HEK293 (cell line): ENCODE measurements at regions not wholly inside any gene's neighbourhood (a gene's known extent, or its start where the extent isn't known, plus 50 kb on each side); places are given as distances from the start of the nearest gene placed in this dataset.

ENCODE experiments used
- CTCF ChIA-PET: fragments of 350-600 bp; formaldehyde crosslinking; extraction: SDS; loops from one replicate; lab custom pipeline; 2021; ENCODE audit warnings: antibody characterized with exemption; lab: Yijun Ruan, JAX
- POLR2A ChIA-PET: fragments of 300-600 bp; formaldehyde crosslinking; extraction: SDS; loops from one replicate; lab custom pipeline; 2020; ENCODE audit warnings: antibody characterized with exemption, inconsistent platforms; lab: Yijun Ruan, JAX
- H3K27ac ChIP-seq: fragments of 200-500 bp; sonication (Bioruptor generic); 2 replicates; pipeline ENCODE4 v1.5.1; 2014; ENCODE audit warnings: low read depth, low read length, control low read depth, inconsistent platforms; ENCODE audit errors: extremely low read depth
- H3K36me3 ChIP-seq, 2 experiments: fragments of 200-500 bp in 1 of 2; sonication (Bioruptor generic) in 1 of 2; 1 replicate in 1 of 2; 2 replicates in 1 of 2; pipeline ENCODE4 v1.5.1; 2014 to 2017; ENCODE audit warnings: inconsistent platforms in 2 of 2, low read length in 2 of 2; ENCODE audit not compliant: control insufficient read depth in 2 of 2, insufficient read depth in 1 of 2
- H3K4me1 ChIP-seq: fragments of 200-500 bp; sonication (Bioruptor generic); 2 replicates; pipeline ENCODE4 v1.5.1; 2014; ENCODE audit warnings: mild to moderate bottlenecking, low read length, inconsistent platforms; ENCODE audit not compliant: control insufficient read depth, insufficient read depth
- H3K4me3 ChIP-seq: 2 replicates; pipeline ENCODE4 v1.5.1; 2011; ENCODE audit warnings: low read depth, mild to moderate bottlenecking, control low read depth, low read length, moderate library complexity
- H3K9me3 ChIP-seq: fragments of 200-500 bp; sonication (Bioruptor generic); 2 replicates; pipeline ENCODE4 v1.5.1; 2014; ENCODE audit warnings: low read depth, low read length, inconsistent platforms; ENCODE audit not compliant: control insufficient read depth, insufficient read depth
- HIC1 ChIP-seq: fragments of 450-650 bp; formaldehyde crosslinking; IDR thresholded peaks from 2 replicates; pipeline ENCODE4 v1.5.1; 2016; ENCODE audit warnings: missing biosample characterization, missing genetic modification characterization
- INSM2 ChIP-seq: fragments of 450-650 bp; formaldehyde crosslinking; IDR thresholded peaks from 2 replicates; pipeline ENCODE4 v1.5.1; 2016; ENCODE audit warnings: missing biosample characterization, missing genetic modification characterization
- PRDM6 ChIP-seq: fragments of 450-650 bp; formaldehyde crosslinking; IDR thresholded peaks from 2 replicates; pipeline ENCODE4 v1.5.1; 2017; ENCODE audit warnings: missing biosample characterization, missing genetic modification characterization
- TSHZ1 ChIP-seq: fragments of 450-650 bp; formaldehyde crosslinking; IDR thresholded peaks from 2 replicates; pipeline ENCODE4 v1.5.1; 2016; ENCODE audit warnings: missing biosample characterization, missing genetic modification characterization, borderline replicate concordance
- ZBTB21 ChIP-seq: fragments of 450-650 bp; formaldehyde crosslinking; IDR thresholded peaks from 2 replicates; pipeline ENCODE4 v1.5.1; 2017; ENCODE audit warnings: missing biosample characterization, missing genetic modification characterization
- ZBTB8A ChIP-seq: fragments of 450-650 bp; formaldehyde crosslinking; IDR thresholded peaks from 2 replicates; pipeline ENCODE4 v1.5.1; 2016; ENCODE audit warnings: missing biosample characterization, missing genetic modification characterization
- ZNF175 ChIP-seq: fragments of 450-650 bp; formaldehyde crosslinking; IDR thresholded peaks from 2 replicates; pipeline ENCODE4 v1.5.1; 2016; ENCODE audit warnings: missing biosample characterization, missing genetic modification characterization
- ZNF26 ChIP-seq: fragments of 450-650 bp; formaldehyde crosslinking; IDR thresholded peaks from 2 replicates; pipeline ENCODE4 v1.5.1; 2016; ENCODE audit warnings: missing biosample characterization, missing genetic modification characterization
- ZNF280C ChIP-seq: fragments of 450-650 bp; formaldehyde crosslinking; IDR thresholded peaks from 2 replicates; pipeline ENCODE4 v1.5.1; 2016; ENCODE audit warnings: missing biosample characterization, missing genetic modification characterization
- ZNF621 ChIP-seq: fragments of 450-650 bp; formaldehyde crosslinking; IDR thresholded peaks from 2 replicates; pipeline ENCODE4 v1.5.1; 2017; ENCODE audit warnings: missing biosample characterization, missing genetic modification characterization
- ZSCAN23 ChIP-seq: fragments of 450-650 bp; formaldehyde crosslinking; IDR thresholded peaks from 2 replicates; pipeline ENCODE4 v1.5.1; 2016; ENCODE audit warnings: missing biosample characterization, missing genetic modification characterization

- ChIA-PET POLR2A (no interaction called here), CTCF (interaction anchor here (1.0 kb wide), 1 partner anchor 83 kb away, joined by 6 read pairs; no protein-coding TSS in a partner anchor)
- Histone ChIP-seq H3K4me1 (peaks cover 3% of the 10 kb centered on the region; the same call in 1 of the 2 replicates), H3K36me3 (no peaks in the 10 kb centered on the region), H3K27ac (no peak overlapping the region), H3K4me3 (no peak overlapping the region), H3K9me3 (no peaks in the 10 kb centered on the region)
- TF ChIP-seq INSM2 (tag by site-specific recombination) (no peak), HIC1 (no peak)
- TF ChIP-seq, all 188 proteins: peak for 0
Measured at GRCh38 chr6:146908786-146909185, 295.4 kb upstream of the STXBP5 start.

- ChIA-PET POLR2A (no interaction called here), CTCF (interaction anchor here (0.8 kb wide), 1 partner anchor 432 kb away, joined by 3 read pairs; no protein-coding TSS in a partner anchor)
- H3K36me3 ChIP-seq = no peaks in the 10 kb centered on the region
- H3K27ac ChIP-seq = no peak overlapping the region
- H3K9me3 ChIP-seq = no peaks in the 10 kb centered on the region
- H3K4me3 ChIP-seq = no peak overlapping the region
- peaks cover 6% of the 10 kb centered on the region for H3K4me1 ChIP-seq
- TF ChIP-seq ZNF621 (tag by site-specific recombination) (no peak), TSHZ1 (no peak), ZBTB21 (tag by site-specific recombination) (no peak)
- TF ChIP-seq, all 188 proteins: peak for 0
Measured at GRCh38 chr6:146909376-146909775, 294.8 kb upstream of the STXBP5 start.

GRCh38 chr6:146909886-146910285, 294.3 kb upstream of the STXBP5 start:
- no peak overlapping the region for H3K4me3 ChIP-seq
- TF ChIP-seq ZNF26 = peak; percentile 47; the same call in 1 of the 2 replicates
- TF ChIP-seq ZNF175 = no peak
- TF ChIP-seq, all 188 proteins: peak for 1
- ChIA-PET CTCF (interaction anchor here (0.8 to 3.0 kb wide), 2 partner anchors 7 to 432 kb away, joined by 3 to 8 read pairs; no protein-coding TSS in a partner anchor), POLR2A (no interaction called here)
- Histone ChIP-seq H3K9me3 (no peaks in the 10 kb centered on the region), H3K4me1 (peaks cover 7% of the 10 kb centered on the region), H3K27ac (no peak overlapping the region), H3K36me3 (no peaks in the 10 kb centered on the region)

- Histone ChIP-seq H3K36me3 (no peaks in the 10 kb centered on the region), H3K4me1 (peaks cover 4% of the 10 kb centered on the region; the same call in 1 of the 2 replicates), H3K9me3 (no peaks in the 10 kb centered on the region), H3K27ac (no peak overlapping the region), H3K4me3 (no peak overlapping the region)
- ChIA-PET CTCF (interaction anchor here (3.0 kb wide), 1 partner anchor 8 kb away, joined by 8 read pairs; no protein-coding TSS in a partner anchor), POLR2A (no interaction called here)
- TF ChIP-seq ZSCAN23 (tag by site-specific recombination) = no peak
- no peak for TF ChIP-seq ZBTB8A
- TF ChIP-seq ZNF280C (tag by site-specific recombination) = no peak
- no peak for TF ChIP-seq PRDM6 (tag by site-specific recombination)
Measured at GRCh38 chr6:146910611-146911010, 293.6 kb upstream of the STXBP5 start.
